PC-3 (cell line): ENCODE measurements at regions not wholly inside any gene's neighbourhood (a gene's known extent, or its start where the extent isn't known, plus 50 kb on each side); places are given as distances from the start of the nearest gene placed in this dataset.
"Not testable (repeated sequence)": the region's sequence is repeated elsewhere in the genome, so short reads cannot be mapped to it uniquely, and the experiment has no call there.

Experiments
- ATAC-seq: fragments of 200-7000 bp; cut with Tn5 transposase; 2 replicates; pipeline ENCODE4 v1.9.1; 2020; ENCODE audit warnings: mild to moderate bottlenecking, moderate library complexity
- BruUV-seq: library from RNA; stranded (reverse); fragments of 400-500 nt; replicated peaks from 2 replicates; lab custom pipeline; 2021; lab: Mats Ljungman, UMichigan
- CTCF ChIA-PET: fragments of 300-600 bp; sonication (Branson Sonifier 250); formaldehyde crosslinking; loops from one replicate; lab custom pipeline; 2022; ENCODE audit warnings: antibody characterized with exemption; lab: Charles Lee
- POLR2A ChIA-PET: fragments of 300-600 bp; sonication (Branson Sonifier 250); formaldehyde crosslinking; loops from one replicate; lab custom pipeline; 2022; ENCODE audit warnings: antibody characterized with exemption; ENCODE audit not compliant: unreplicated experiment; lab: Charles Lee
- DNase-seq: peaks from one replicate; pipeline ENCODE4 v3.0.0-alpha.2; 2015
- H2AFZ ChIP-seq: fragments of 300-600 bp; sonication (generic); 2 replicates; pipeline ENCODE4 v1.6.0; 2016; ENCODE audit warnings: antibody characterized with exemption, low read length
- H3F3A ChIP-seq: fragments of 300-600 bp; sonication (generic); one replicate; pipeline ENCODE4 v1.6.0; 2017; ENCODE audit warnings: antibody characterized with exemption, low read length, control low read depth, mild to moderate bottlenecking; ENCODE audit not compliant: unreplicated experiment
- H3K27ac ChIP-seq: fragments of 300-600 bp; sonication (generic); 2 replicates; pipeline ENCODE4 v1.5.1; 2016; ENCODE audit warnings: mild to moderate bottlenecking, low read length
- H3K27me3 ChIP-seq: fragments of 300-600 bp; sonication (generic); 2 replicates; pipeline ENCODE4 v1.6.1; 2016; ENCODE audit warnings: low read length, mixed read lengths
- H3K36me3 ChIP-seq: fragments of 300-600 bp; sonication (generic); 2 replicates; pipeline ENCODE4 v1.6.1; 2016; ENCODE audit warnings: low read depth, mixed run types, low read length, mixed read lengths
- H3K4me1 ChIP-seq: fragments of 300-600 bp; sonication (generic); 2 replicates; pipeline ENCODE4 v1.5.1; 2016; ENCODE audit warnings: low read length; ENCODE audit not compliant: insufficient read depth
- H3K4me2 ChIP-seq: fragments of 300-600 bp; sonication (generic); 2 replicates; pipeline ENCODE4 v1.6.0; 2016; ENCODE audit warnings: low read length
- H3K4me3 ChIP-seq: fragments of 300-600 bp; sonication (generic); 2 replicates; pipeline ENCODE4 v1.5.1; 2016; ENCODE audit warnings: mild to moderate bottlenecking, low read length, mixed read lengths
- H3K79me2 ChIP-seq: fragments of 300-600 bp; sonication (generic); 2 replicates; pipeline ENCODE4 v1.6.1; 2017; ENCODE audit warnings: low read length, mixed read lengths
- H3K9ac ChIP-seq: fragments of 300-600 bp; sonication (generic); 2 replicates; pipeline ENCODE4 v1.6.0; 2016; ENCODE audit warnings: mild to moderate bottlenecking, low read length
- H3K9me2 ChIP-seq: fragments of 300-600 bp; sonication (generic); replicated peaks from 2 replicates; pipeline ENCODE4 v1.6.1; 2016; ENCODE audit warnings: mixed run types, low read length, mixed read lengths
- H3K9me3 ChIP-seq: fragments of 300-600 bp; sonication (generic); 2 replicates; pipeline ENCODE4 v1.6.1; 2016; ENCODE audit warnings: low read length, mixed read lengths
- H4K20me1 ChIP-seq: fragments of 300-600 bp; sonication (generic); 2 replicates; pipeline ENCODE4 v1.6.1; 2016; ENCODE audit warnings: low read length, mixed read lengths
- CTCF ChIP-seq: fragments of 300-600 bp; sonication (generic); conservative IDR thresholded peaks from 2 replicates; pipeline ENCODE4 v1.5.1; 2017; ENCODE audit warnings: antibody characterized with exemption, low read depth, mild to moderate bottlenecking, low read length
- EZH2 ChIP-seq: fragments of 300-600 bp; sonication (generic); IDR thresholded peaks from one replicate; pipeline ENCODE4 v1.6.1; 2017; ENCODE audit warnings: antibody characterized with exemption, mild to moderate bottlenecking, low read length; ENCODE audit not compliant: unreplicated experiment
- EZH2phosphoT487 ChIP-seq: fragments of 300-600 bp; sonication (generic); IDR thresholded peaks from 2 replicates; pipeline ENCODE4 v1.6.1; 2018; ENCODE audit warnings: mild to moderate bottlenecking, antibody characterized with exemption, low read length, borderline replicate concordance
- intact Hi-C: fragments of 100-400 bp; cut with micrococcal nuclease; formaldehyde crosslinking; loops from 2 replicates; pipeline ENCODE4 v1.9.0; 2023

- Histone ChIP-seq H4K20me1 (no peaks in the 10 kb centered on the region), H3K9me3 (no peaks in the 10 kb centered on the region), H3K27me3 (peaks cover 19% of the 10 kb centered on the region; the same call in 1 of the 2 replicates), H3F3A (no peaks in the 10 kb centered on the region), H3K9ac (no peak overlapping the region), H3K27ac (no peak overlapping the region), H3K36me3 (no peaks in the 10 kb centered on the region), H3K9me2 (no peaks in the 10 kb centered on the region), H3K4me1 (no peaks in the 10 kb centered on the region), H3K79me2 (no peaks in the 10 kb centered on the region), H3K4me2 (no peak overlapping the region), H3K4me3 (no peak overlapping the region), H2AFZ (no peak overlapping the region)
- DNase-seq, result no peak
- intact Hi-C loops, result no loop called here
- BruUV-seq, result no TSS peak
- no peak for ATAC-seq
- CTCF ChIA-PET, result no interaction called here
- POLR2A ChIA-PET, result no interaction called here
- no peak for TF ChIP-seq EZH2phosphoT487
These were observed 71.8 kb upstream of the PTH start for GRCh38 chr11:13567551-13567950.

- DNase-seq (no peak), ATAC-seq (no peak)
- Histone ChIP-seq H3K79me2 (no peaks in the 10 kb centered on the region), H3K9me3 (no peaks in the 10 kb centered on the region), H3K9ac (no peak overlapping the region), H3K27ac (no peak overlapping the region), H3F3A (no peaks in the 10 kb centered on the region), H4K20me1 (no peaks in the 10 kb centered on the region), H3K9me2 (no peaks in the 10 kb centered on the region), H3K4me2 (no peak overlapping the region), H3K27me3 (0 out of 2 replicates have a peak, but pooled peaks cover 6% of the 10 kb centered on the region), H2AFZ (no peak overlapping the region), H3K4me1 (no peaks in the 10 kb centered on the region), H3K36me3 (no peaks in the 10 kb centered on the region), H3K4me3 (no peak overlapping the region)
- intact Hi-C loops, result no loop called here
- no peak for TF ChIP-seq EZH2phosphoT487
- no peak for TF ChIP-seq EZH2
- TF ChIP-seq CTCF, result no peak
- CTCF ChIA-PET, result no interaction called here
- BruUV-seq, result no TSS peak
- POLR2A ChIA-PET, result no interaction called here
These were observed 66.1 kb upstream of the PTH start for GRCh38 chr11:13561860-13562259.

GRCh38 chr11:13560341-13560740 lies 64.5 kb upstream of the PTH start:
- H3K9ac ChIP-seq, H3K9me3 ChIP-seq, H3K27me3 ChIP-seq, H3K79me2 ChIP-seq, ATAC-seq, DNase-seq, H3F3A ChIP-seq, H4K20me1 ChIP-seq, BruUV-seq, H3K4me3 ChIP-seq, H3K4me1 ChIP-seq, intact Hi-C loops, CTCF ChIA-PET, H2AFZ ChIP-seq, H3K36me3 ChIP-seq, H3K9me2 ChIP-seq, POLR2A ChIA-PET, H3K27ac ChIP-seq, H3K4me2 ChIP-seq: not testable (repeated sequence)

GRCh38 chr11:13552784-13553183 lies 57.0 kb upstream of the PTH start:
- no peak overlapping the region for H3K9ac ChIP-seq
- H4K20me1 ChIP-seq, result no peaks in the 10 kb centered on the region
- no peak for TF ChIP-seq EZH2phosphoT487
- TF ChIP-seq CTCF, result no peak
- TF ChIP-seq EZH2, result no peak
- no peak overlapping the region for H3K27ac ChIP-seq
- H3K4me2 ChIP-seq, result no peak overlapping the region
- no TSS peak for BruUV-seq
- H2AFZ ChIP-seq, result no peak overlapping the region
- H3K9me2 ChIP-seq, result no peaks in the 10 kb centered on the region
- H3K9me3 ChIP-seq, result no peaks in the 10 kb centered on the region
- DNase-seq (no peak), ATAC-seq (no peak)
- no peak overlapping the region for H3K4me3 ChIP-seq
- intact Hi-C loops, result no loop called here
- POLR2A ChIA-PET, result no interaction called here
- CTCF ChIA-PET, result no interaction called here
- no peaks in the 10 kb centered on the region for H3K4me1 ChIP-seq
- 0 out of 2 replicates have a peak, but pooled peaks cover 6% of the 10 kb centered on the region for H3K27me3 ChIP-seq
- no peaks in the 10 kb centered on the region for H3F3A ChIP-seq
- H3K79me2 ChIP-seq, result no peaks in the 10 kb centered on the region
- no peaks in the 10 kb centered on the region for H3K36me3 ChIP-seq
